Type B pancreatic cell (in vitro differentiated cells): ENCODE measurements at regions not wholly inside any gene's neighbourhood (a gene's known extent, or its start where the extent isn't known, plus 50 kb on each side); places are given as distances from the start of the nearest gene placed in this dataset.

ENCODE experiments used
- DNase-seq: peaks from one replicate; pipeline ENCODE4 v3.0.0; 2021; ENCODE audit warnings: mixed read lengths; ENCODE audit not compliant: unreplicated experiment; ENCODE audit errors: extremely low spot score
- H3K27ac Mint-ChIP-seq: 2 replicates; pipeline ENCODE4 v1.8.0; 2021; ENCODE audit warnings: mild to moderate bottlenecking, mixed read lengths
- H3K27me3 Mint-ChIP-seq: 2 replicates; pipeline ENCODE4 v1.8.0; 2021; ENCODE audit warnings: mixed read lengths
- H3K36me3 Mint-ChIP-seq: 2 replicates; pipeline ENCODE4 v1.8.0; 2021; ENCODE audit warnings: mixed read lengths
- H3K4me1 Mint-ChIP-seq: one replicate; pipeline ENCODE4 v1.8.0; 2021; ENCODE audit warnings: mixed read lengths; ENCODE audit not compliant: unreplicated experiment
- H3K4me3 Mint-ChIP-seq: 2 replicates; pipeline ENCODE4 v1.8.0; 2021; ENCODE audit warnings: mild to moderate bottlenecking, mixed read lengths
- H3K9me3 Mint-ChIP-seq: 2 replicates; pipeline ENCODE4 v1.8.0; 2021; ENCODE audit warnings: mixed read lengths
- TF ChIP-seq, protein P1 (sequence below): fragments of 200-600 bp; sonication (generic); conservative IDR thresholded peaks from 2 replicates; pipeline ENCODE4 v1.5.0; 2021; ENCODE audit warnings: antibody characterized with exemption, mild to moderate bottlenecking

DNA sequence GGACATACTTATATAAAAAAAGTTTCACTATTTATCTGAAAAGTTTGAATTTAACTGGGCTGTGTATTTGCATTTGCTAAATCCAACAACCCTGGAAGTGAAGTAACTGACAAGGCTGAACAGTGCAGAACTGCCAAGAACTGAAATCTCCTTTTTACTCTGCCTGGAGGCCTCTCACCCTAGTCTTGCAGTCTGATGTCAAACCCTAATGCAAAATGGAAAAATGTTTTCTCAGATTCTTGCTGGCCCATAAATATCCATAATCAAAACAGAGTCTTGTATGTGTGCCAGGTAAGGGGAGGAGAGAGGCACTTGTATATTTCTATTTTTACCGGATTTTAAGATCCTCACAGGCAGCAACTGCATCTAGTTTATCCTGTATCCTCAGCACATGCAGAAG lies 432.7 kb upstream of the KLF4 start:
- no peak for DNase-seq
- no peak overlapping the region for H3K27ac Mint-ChIP-seq
- H3K4me1 Mint-ChIP-seq, result no peaks in the 10 kb centered on the region
- TF ChIP-seq, protein P1, sequence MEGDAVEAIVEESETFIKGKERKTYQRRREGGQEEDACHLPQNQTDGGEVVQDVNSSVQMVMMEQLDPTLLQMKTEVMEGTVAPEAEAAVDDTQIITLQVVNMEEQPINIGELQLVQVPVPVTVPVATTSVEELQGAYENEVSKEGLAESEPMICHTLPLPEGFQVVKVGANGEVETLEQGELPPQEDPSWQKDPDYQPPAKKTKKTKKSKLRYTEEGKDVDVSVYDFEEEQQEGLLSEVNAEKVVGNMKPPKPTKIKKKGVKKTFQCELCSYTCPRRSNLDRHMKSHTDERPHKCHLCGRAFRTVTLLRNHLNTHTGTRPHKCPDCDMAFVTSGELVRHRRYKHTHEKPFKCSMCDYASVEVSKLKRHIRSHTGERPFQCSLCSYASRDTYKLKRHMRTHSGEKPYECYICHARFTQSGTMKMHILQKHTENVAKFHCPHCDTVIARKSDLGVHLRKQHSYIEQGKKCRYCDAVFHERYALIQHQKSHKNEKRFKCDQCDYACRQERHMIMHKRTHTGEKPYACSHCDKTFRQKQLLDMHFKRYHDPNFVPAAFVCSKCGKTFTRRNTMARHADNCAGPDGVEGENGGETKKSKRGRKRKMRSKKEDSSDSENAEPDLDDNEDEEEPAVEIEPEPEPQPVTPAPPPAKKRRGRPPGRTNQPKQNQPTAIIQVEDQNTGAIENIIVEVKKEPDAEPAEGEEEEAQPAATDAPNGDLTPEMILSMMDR, result no peak
- H3K4me3 Mint-ChIP-seq, result no peak overlapping the region
- peaks cover 5% of the 10 kb centered on the region for H3K9me3 Mint-ChIP-seq
- no peaks in the 10 kb centered on the region for H3K36me3 Mint-ChIP-seq
- peaks cover 12% of the 10 kb centered on the region for H3K27me3 Mint-ChIP-seq

GRCh38 chr9:107919263-107919662 lies 429.7 kb upstream of the KLF4 start:
- Mint-ChIP-seq H3K36me3 (no peaks in the 10 kb centered on the region), H3K9me3 (no peaks in the 10 kb centered on the region), H3K27ac (no peak overlapping the region), H3K27me3 (peaks cover 12% of the 10 kb centered on the region), H3K4me3 (no peak overlapping the region), H3K4me1 (no peaks in the 10 kb centered on the region)
- DNase-seq, result no peak
- TF ChIP-seq, protein P1, result no peak

DNA sequence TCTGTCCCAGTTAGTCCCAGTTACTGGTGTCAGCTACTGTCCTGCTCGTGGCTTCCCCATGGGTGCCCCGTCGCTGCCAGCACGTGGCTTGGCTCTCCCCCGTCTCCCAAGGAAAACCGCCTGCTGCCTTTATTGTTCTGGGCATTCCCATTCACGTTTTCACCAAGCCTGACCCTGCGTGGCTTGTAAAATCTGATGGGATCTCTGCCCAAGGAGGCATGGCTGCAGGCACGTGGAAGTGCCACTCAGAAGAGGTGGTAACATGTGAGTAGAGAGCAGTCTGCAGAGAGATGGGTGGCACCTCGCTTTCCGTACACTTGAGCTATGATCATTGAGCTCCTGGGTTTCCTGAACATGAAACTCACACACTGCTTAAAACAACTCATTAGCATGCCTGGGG lies 429.2 kb upstream of the KLF4 start:
- H3K36me3 Mint-ChIP-seq, result no peaks in the 10 kb centered on the region
- H3K27ac Mint-ChIP-seq, result no peak overlapping the region
- no peak for DNase-seq
- peaks cover 12% of the 10 kb centered on the region for H3K27me3 Mint-ChIP-seq
- no peak overlapping the region for H3K4me3 Mint-ChIP-seq
- H3K4me1 Mint-ChIP-seq, result no peaks in the 10 kb centered on the region
- H3K9me3 Mint-ChIP-seq, result no peaks in the 10 kb centered on the region
- TF ChIP-seq, protein P1, result no peak

DNA sequence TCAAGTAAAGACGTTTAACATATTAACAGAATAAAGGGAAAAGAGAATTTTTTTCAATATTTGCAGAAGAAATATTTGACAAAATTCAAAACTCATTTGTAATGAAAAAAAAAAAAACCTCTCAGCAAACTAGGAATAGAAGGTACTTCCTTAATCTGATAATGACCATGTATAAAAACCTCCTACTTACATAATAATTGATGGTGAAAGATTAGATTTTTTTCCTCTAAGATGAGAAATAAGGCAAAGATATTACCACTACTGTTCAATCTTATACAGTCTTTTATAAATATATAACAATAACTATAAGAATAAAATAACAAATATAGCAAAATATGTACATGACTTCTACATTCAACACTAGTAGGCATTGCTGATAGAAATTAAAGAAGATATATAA lies 424.6 kb upstream of the KLF4 start:
- H3K4me3 Mint-ChIP-seq, result no peak overlapping the region
- peaks cover 3% of the 10 kb centered on the region for H3K27me3 Mint-ChIP-seq
- TF ChIP-seq, protein P1, result no peak
- H3K36me3 Mint-ChIP-seq, result no peaks in the 10 kb centered on the region
- H3K27ac Mint-ChIP-seq, result no peak overlapping the region
- DNase-seq, result no peak
- H3K4me1 Mint-ChIP-seq, result no peaks in the 10 kb centered on the region
- H3K9me3 Mint-ChIP-seq, result peaks cover 4% of the 10 kb centered on the region

DNA sequence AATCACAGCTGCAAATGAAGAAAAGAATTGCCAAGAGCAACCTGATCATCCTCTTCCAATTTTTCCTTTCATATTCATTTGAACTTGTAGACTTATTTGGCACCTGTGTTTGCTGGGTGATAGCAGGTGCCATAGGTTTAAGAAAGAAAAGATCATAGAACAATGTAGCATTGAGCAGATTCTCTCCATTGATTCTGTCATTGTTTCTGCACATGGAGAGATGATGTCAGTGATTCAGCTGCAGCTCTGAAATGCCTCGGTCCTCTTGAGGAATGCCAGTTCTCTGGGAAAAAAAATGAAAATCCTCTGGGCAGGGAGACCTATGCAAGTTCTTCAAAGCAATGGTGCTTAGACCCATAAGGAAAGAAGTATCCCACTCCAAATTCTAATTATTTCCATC lies 418.1 kb upstream of the KLF4 start:
- Mint-ChIP-seq H3K4me1 (no peaks in the 10 kb centered on the region), H3K36me3 (no peaks in the 10 kb centered on the region), H3K27ac (no peak overlapping the region), H3K27me3 (peaks cover 9% of the 10 kb centered on the region), H3K4me3 (no peak overlapping the region), H3K9me3 (peaks cover 8% of the 10 kb centered on the region)
- no peak for DNase-seq
- TF ChIP-seq, protein P1, result no peak

DNA sequence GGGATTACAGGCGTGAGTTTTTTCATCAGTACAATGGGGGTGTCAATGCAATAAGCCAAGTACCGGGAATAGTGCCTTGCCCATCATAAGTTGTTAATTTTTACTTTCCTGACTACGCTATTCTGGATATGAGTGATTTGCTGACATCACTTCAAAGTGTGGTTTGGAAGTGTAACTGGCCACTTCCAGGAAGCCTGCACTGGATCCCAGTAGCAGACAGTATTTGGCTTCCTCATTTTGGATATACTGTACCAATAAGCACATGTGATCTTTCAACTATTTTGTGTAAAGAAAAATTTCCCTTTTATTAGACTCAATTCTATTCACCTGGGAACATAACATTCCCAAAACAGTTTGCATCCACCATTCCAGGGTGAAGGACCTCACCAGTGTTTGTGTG lies 417.7 kb upstream of the KLF4 start:
- H3K4me1 Mint-ChIP-seq, result no peaks in the 10 kb centered on the region
- no peak overlapping the region for H3K4me3 Mint-ChIP-seq
- H3K27me3 Mint-ChIP-seq, result peaks cover 9% of the 10 kb centered on the region
- peaks cover 8% of the 10 kb centered on the region for H3K9me3 Mint-ChIP-seq
- TF ChIP-seq, protein P1, result no peak
- DNase-seq, result no peak
- H3K36me3 Mint-ChIP-seq, result no peaks in the 10 kb centered on the region
- no peak overlapping the region for H3K27ac Mint-ChIP-seq
